DOHH2 (cell line): ENCODE measurements at regions not wholly inside any gene's neighbourhood (a gene's known extent, or its start where the extent isn't known, plus 50 kb on each side); places are given as distances from the start of the nearest gene placed in this dataset.

Experiments used
- H3F3A ChIP-seq: fragments of 200-600 bp; sonication (generic), shearing (Covaris generic); 2 replicates; pipeline ENCODE4 v1.6.0; 2016; ENCODE audit warnings: antibody characterized with exemption, mild to moderate bottlenecking; ENCODE audit not compliant: control insufficient read depth, insufficient read depth
- H3K27ac ChIP-seq: fragments of 200-600 bp; sonication (generic); 2 replicates; pipeline ENCODE4 v1.5.1; 2014; ENCODE audit warnings: low read depth, mild to moderate bottlenecking, low read length, moderate library complexity
- H3K27me3 ChIP-seq: fragments of 200-600 bp; sonication (generic); 2 replicates; pipeline ENCODE4 v1.6.1; 2014; ENCODE audit warnings: mild to moderate bottlenecking, low read length, mixed read lengths; ENCODE audit not compliant: control insufficient read depth
- H3K36me3 ChIP-seq: fragments of 200-600 bp; sonication (generic); 2 replicates; pipeline ENCODE4 v1.6.1; 2014; ENCODE audit warnings: mild to moderate bottlenecking, low read length, moderate library complexity, mixed read lengths; ENCODE audit not compliant: control insufficient read depth
- H3K4me1 ChIP-seq: fragments of 200-600 bp; sonication (generic); 2 replicates; pipeline ENCODE4 v1.6.1; 2014; ENCODE audit warnings: mild to moderate bottlenecking, low read length, mixed read lengths; ENCODE audit not compliant: control insufficient read depth
- H3K4me2 ChIP-seq: fragments of 200-600 bp; sonication (generic); 2 replicates; pipeline ENCODE4 v1.6.0; 2014; ENCODE audit warnings: mild to moderate bottlenecking, low read length, moderate library complexity
- H3K4me3 ChIP-seq: fragments of 200-600 bp; sonication (generic); 2 replicates; pipeline ENCODE4 v1.5.1; 2014; ENCODE audit warnings: mild to moderate bottlenecking, low read length, mixed read lengths
- H3K79me2 ChIP-seq: fragments of 200-600 bp; sonication (generic); 2 replicates; pipeline ENCODE4 v1.6.1; 2014; ENCODE audit warnings: mild to moderate bottlenecking, low read length, mixed read lengths; ENCODE audit not compliant: control insufficient read depth
- H3K9me2 ChIP-seq: fragments of 200-600 bp; sonication (generic); replicated peaks from 2 replicates; pipeline ENCODE4 v1.6.1; 2014; ENCODE audit warnings: mild to moderate bottlenecking, low read length, mixed read lengths; ENCODE audit not compliant: control insufficient read depth
- H3K9me3 ChIP-seq: fragments of 200-600 bp; sonication (generic); 2 replicates; pipeline ENCODE4 v1.6.1; 2014; ENCODE audit warnings: antibody characterized with exemption, low read length, mixed read lengths; ENCODE audit not compliant: control insufficient read depth, insufficient read depth
- H4K20me1 ChIP-seq: fragments of 200-600 bp; sonication (generic); 2 replicates; pipeline ENCODE4 v1.6.0; 2014; ENCODE audit warnings: low read depth, mild to moderate bottlenecking, antibody characterized with exemption, low read length, moderate library complexity; ENCODE audit not compliant: control insufficient read depth, insufficient read depth
- CTCF ChIP-seq: fragments of 200-600 bp; sonication (generic); IDR thresholded peaks from one replicate; pipeline ENCODE4 v1.5.1; 2014; ENCODE audit warnings: antibody characterized with exemption, mild to moderate bottlenecking, low read depth, low read length; ENCODE audit not compliant: poor library complexity, severe bottlenecking
- EZH2phosphoT487 ChIP-seq: fragments of 200-600 bp; sonication (generic); IDR thresholded peaks from 2 replicates; pipeline ENCODE4 v1.6.1; 2017; ENCODE audit warnings: borderline replicate concordance, mild to moderate bottlenecking, antibody characterized with exemption, low read length, moderate library complexity, mixed read lengths

DNA sequence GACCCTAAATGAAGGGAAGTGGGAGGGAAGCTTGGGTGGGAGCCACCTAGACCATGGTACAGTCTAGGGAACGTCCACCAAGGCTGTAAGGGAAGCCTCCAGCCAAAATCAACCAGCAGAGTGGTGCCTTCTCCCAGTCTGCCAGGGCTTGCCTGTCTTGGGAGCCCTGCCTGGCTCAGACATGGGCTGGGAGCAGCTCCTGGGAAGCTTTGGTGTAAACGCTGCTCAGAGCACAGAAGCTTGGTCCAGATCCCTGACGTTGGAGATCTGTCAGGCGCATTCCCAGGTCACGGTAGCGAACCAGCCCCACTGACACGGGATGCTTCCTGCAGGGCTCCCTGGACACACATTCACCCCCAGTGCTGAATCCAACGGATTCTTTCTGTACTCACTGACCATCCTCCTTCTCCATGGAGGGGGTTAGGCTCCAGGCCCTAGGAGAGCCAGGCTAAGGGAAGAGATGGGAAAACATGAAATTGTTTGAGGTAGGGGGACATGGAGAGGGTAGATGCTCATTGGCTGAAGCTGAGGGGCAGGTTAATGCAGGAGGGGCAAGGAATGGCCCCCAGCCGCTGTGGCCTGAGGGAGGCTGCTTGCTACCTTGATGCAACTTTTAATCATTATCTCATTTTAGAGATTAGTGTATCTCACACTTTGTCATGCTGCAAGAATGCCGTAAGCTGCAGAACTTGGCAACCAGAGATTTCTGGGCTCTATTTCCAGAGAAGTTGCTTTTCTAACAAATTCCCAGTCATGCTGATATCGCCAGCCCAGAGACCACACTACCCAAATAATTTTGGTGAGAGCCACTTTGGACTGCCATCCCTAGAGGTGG, 195.8 kb downstream of the UQCRFS1 start:
- H3K4me2 ChIP-seq, result no peak overlapping the region
- no peaks in the 10 kb centered on the region for H3K36me3 ChIP-seq
- no peaks in the 10 kb centered on the region for H4K20me1 ChIP-seq
- H3K79me2 ChIP-seq, result no peaks in the 10 kb centered on the region
- H3K4me1 ChIP-seq, result no peaks in the 10 kb centered on the region
- no peak overlapping the region for H3K27ac ChIP-seq
- H3K9me3 ChIP-seq, result no peaks in the 10 kb centered on the region; the same call in 1 of the 2 replicates
- no peaks in the 10 kb centered on the region for H3K9me2 ChIP-seq
- no peaks in the 10 kb centered on the region for H3K27me3 ChIP-seq
- H3F3A ChIP-seq, result no peaks in the 10 kb centered on the region
- no peak for TF ChIP-seq EZH2phosphoT487
- no peak for TF ChIP-seq CTCF
- no peak overlapping the region for H3K4me3 ChIP-seq

DNA sequence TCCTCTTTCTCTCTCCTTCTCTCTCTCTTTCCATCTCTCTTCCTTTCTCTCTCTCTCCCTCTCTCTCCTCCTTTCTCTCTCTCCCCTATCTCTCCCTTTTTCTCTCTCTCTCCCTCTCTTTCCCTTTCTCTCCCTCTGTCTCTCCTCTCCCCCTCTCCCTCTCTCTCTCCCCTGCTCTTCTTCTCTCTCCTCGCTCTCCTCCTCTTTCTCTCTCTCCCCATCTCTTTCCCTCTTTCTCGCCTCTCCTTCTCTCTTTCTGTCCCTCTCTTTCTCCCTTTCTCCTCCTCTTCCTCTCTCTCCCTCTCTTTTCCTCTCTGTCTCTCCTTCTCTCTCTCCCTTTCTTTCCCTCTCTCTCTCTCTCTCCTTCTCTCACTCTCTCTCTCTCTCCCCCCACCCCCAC, 196.6 kb downstream of the UQCRFS1 start:
- Histone ChIP-seq H3K4me1 (no peaks in the 10 kb centered on the region), H3K9me2 (no peaks in the 10 kb centered on the region), H3K9me3 (no peaks in the 10 kb centered on the region), H3F3A (no peaks in the 10 kb centered on the region), H3K4me3 (no peak overlapping the region), H3K27me3 (no peaks in the 10 kb centered on the region), H3K79me2 (no peaks in the 10 kb centered on the region), H3K36me3 (no peaks in the 10 kb centered on the region), H3K4me2 (no peak overlapping the region), H3K27ac (no peak overlapping the region), H4K20me1 (no peaks in the 10 kb centered on the region)
- TF ChIP-seq CTCF, result no peak
- TF ChIP-seq EZH2phosphoT487, result no peak

DNA sequence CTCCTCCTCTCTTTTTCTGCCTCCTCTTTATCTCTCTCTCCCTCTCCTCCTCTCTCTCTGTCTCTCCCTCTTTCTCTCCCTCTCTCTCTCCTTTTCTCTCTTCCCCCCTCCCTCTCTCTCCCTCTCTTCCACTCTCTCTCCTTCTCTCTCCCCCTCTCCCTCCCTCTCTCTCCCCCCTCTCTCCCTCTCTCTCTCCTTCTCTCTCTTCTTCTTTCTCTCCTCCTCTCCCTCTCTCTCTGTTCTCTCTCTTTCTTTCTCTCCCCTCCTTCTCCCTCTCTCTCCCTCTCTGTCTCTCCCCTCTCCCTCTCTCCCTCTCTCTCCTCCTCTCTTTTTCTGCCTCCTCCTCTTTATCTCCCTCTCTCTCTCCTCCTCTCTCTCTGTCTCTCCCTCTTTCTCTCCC, 197.4 kb downstream of the UQCRFS1 start:
- no peak for TF ChIP-seq EZH2phosphoT487
- no peak for TF ChIP-seq CTCF
- Histone ChIP-seq H3K9me2 (no peaks in the 10 kb centered on the region), H3K27me3 (no peaks in the 10 kb centered on the region), H3K4me1 (no peaks in the 10 kb centered on the region), H3F3A (no peaks in the 10 kb centered on the region), H3K27ac (no peak overlapping the region), H3K4me3 (no peak overlapping the region), H3K9me3 (no peaks in the 10 kb centered on the region), H3K36me3 (no peaks in the 10 kb centered on the region), H3K4me2 (no peak overlapping the region), H3K79me2 (no peaks in the 10 kb centered on the region), H4K20me1 (no peaks in the 10 kb centered on the region)
